Erythroblast (primary cell): ENCODE measurements at regions not wholly inside any gene's neighbourhood (a gene's known extent, or its start where the extent isn't known, plus 50 kb on each side); places are given as distances from the start of the nearest gene placed in this dataset.
"Not testable (repeated sequence)": the region's sequence is repeated elsewhere in the genome, so short reads cannot be mapped to it uniquely, and the experiment has no call there.

ENCODE experiments used
- GATA1 ChIP-seq: IDR thresholded peaks from 2 replicates; pipeline ENCODE4 v1.6.1; 2011; ENCODE audit warnings: low read depth, mild to moderate bottlenecking, control low read depth, low read length, moderate library complexity
- POLR2A ChIP-seq: IDR thresholded peaks from 2 replicates; pipeline ENCODE4 v1.6.1; 2011; ENCODE audit warnings: mild to moderate bottlenecking, low read length

DNA sequence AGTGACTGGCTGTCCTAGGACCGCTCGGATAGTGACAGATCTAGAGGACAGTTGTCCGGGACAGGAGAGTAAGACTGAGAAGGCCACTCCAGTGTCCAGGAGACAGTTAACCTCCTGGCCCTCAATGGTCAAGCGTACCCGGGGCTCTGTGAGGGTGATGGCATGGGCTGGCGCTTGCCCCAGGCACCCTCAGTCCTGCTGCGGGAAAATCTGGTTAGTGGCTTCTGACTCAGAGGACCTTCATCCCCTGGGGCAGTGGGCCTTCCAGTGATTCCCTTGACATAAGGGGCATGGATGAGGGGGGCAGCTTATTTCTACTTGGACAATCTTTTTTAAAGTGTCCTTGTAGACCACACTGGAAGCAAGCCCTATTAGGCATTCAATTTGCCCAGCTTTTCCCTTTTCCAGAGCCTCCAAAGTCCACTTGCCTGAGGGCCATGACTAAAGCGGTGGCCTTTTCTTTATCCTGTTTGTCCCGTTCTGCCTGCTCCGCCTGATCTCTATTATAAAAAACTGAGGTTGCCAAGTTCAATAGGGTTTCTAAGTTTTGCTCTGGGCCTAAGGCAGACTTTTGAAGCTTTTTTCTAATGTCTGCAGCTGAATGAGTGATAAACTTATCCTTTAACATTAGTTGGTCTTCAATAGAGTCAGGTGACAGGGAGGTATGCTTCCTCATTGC is 139.8 kb downstream of the COX18 start:
- TF ChIP-seq POLR2A, GATA1: not testable (repeated sequence)
